Skeletal muscle cell (primary cell): ENCODE measurements at regions not wholly inside any gene's neighbourhood (a gene's known extent, or its start where the extent isn't known, plus 50 kb on each side); places are given as distances from the start of the nearest gene placed in this dataset.

Source experiments
- DNase-seq: peaks from one replicate; pipeline ENCODE4 v3.0.0-alpha.2; 2010; ENCODE audit warnings: low read depth
- H3K4me3 ChIP-seq: 2 replicates; pipeline ENCODE4 v1.5.1; 2011; ENCODE audit warnings: low read depth, mild to moderate bottlenecking, control low read depth, low read length, moderate library complexity

DNA sequence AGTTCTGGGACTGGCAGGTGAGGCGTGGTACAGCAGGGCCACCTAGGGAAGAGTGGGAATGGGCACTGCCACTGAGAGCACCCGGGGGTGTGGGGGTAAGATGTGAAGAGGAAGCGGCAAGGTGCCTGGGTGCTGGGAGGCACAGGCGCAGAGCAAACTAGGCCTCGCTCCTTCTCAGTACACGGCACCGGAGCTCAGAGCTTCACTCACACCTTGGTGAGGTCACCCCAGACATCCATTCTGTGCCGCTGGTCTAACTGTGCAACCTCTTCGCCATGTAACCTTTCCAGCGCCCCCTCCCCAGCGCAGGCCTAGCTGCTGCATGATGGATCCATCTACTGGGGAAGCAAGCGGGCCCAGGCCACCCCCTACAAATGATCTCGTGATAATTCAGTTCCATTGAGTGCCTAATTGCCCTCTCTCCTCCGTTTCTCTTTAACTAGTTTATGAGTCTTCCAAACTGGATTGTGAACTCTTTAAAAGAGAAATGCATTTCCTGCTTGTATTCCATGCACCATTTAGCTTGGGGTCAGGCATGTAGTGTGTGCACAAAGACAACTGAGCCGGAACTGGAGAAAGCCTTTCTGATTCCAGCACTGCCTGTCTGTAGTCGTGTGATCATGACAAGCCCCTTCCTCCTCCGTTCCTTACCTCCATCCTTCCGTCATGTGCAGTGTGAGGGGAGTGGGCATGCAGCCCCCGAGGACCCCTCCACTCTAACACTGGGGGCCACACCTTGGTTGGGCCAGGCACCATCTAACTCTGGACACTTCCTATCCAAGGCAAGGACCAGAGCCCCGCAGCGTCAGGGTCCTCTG is 1475.2 kb downstream of the TBC1D22A start:
- DNase-seq, result no peak
- no peak overlapping the region for H3K4me3 ChIP-seq

DNA sequence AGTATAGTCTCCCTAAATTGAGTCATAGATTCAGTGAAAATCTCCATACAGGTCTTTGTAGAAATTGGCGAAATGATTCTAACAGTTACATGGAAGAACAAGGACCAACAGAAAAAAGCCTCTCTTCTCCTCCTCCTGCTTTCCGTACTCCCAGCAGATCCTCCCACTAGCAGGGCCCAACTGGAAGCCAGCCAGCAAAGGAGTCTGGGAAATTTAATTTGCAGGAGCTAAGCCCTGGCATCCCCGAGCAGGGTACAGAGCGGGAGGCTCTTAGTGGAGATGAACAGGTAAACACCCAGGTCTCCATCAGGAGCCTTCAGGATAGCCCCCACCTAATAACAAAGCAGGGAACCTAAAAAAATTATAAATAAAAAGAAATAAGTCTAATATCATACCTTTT is 1473.8 kb downstream of the TBC1D22A start:
- no peak overlapping the region for H3K4me3 ChIP-seq
- no peak for DNase-seq

DNA sequence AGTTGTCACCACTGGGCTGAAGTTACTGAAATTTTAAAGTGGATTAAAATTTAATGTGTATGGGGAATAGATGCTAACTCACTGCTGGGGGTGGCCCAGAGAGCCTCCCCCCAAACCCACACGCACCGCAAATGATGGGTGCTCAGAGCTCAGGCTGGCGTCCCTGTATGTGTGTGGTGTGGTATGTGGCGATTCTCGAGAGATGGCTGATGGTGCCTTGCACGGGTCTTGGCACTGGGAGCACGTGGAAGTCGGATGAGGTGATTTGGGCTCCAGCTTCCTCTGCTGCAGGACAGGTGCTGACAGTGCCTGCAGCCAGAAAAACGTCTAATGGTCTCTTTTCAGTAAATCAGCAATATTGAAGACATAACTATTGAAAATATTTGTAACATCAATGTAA is 1473.3 kb downstream of the TBC1D22A start:
- DNase-seq, result no peak
- no peak overlapping the region for H3K4me3 ChIP-seq

DNA sequence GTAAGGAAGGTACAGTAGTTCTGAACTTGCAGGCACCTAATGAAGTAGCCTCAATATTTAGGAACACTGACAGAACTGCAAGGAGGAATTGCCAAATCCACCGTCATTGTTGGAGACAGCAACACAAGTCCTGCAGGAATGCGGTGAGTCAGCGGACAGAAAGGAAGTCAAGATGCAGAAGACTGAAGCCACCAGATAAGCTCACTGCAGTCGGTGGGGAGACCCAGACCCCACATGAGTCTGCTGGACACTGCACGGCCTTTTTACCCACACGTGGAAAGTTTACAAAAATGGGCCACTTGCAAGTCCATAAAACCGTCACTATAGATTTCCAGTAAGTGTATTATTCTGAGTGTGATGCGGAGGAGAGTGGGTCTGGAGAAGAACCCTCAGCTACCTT is 1471.6 kb downstream of the TBC1D22A start:
- DNase-seq, result no peak
- no peak overlapping the region for H3K4me3 ChIP-seq

DNA sequence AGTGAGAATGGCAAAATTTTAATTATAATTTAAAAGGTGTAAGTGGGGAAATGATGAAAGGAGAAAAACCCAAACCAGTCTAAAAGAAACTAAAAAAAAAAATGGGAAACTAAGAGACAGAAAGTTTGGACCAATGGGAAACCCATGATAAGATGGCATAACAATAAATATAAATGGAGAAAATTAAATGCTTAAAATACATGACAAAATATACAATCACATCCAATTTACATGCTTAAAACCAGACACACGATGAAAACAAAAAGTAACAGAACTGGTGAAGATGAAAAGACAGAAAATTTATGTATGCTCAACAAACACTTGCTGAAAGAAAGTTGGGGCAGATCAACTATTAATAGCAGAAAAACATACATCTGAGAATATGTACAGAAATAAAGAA is 1471.1 kb downstream of the TBC1D22A start:
- DNase-seq, result no peak

DNA sequence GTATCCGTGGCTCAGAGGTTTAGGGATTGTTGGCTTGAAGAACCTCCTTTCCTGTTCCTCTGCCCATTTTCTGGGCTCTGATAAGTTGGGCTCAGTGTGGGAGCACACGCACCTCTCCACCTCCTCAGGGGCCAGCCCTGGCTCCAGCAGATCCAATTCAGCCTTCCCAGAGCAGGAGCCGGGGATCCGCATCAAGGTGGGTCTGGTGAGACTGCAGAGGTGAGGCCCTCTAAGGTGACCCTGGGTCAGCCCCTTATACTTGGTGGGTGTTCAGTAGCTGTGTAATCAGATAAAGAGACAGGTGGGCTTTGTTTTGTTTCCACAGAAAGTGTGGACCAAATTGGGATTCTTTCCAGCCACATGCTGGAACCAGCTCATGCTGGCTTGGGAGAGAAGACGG is 1466.0 kb downstream of the TBC1D22A start:
- DNase-seq, result no peak
- no peak overlapping the region for H3K4me3 ChIP-seq

More for the DNA sequence above, 1471.1 kb downstream of the TBC1D22A start:
- H3K4me3 ChIP-seq, result no peak overlapping the region

DNA sequence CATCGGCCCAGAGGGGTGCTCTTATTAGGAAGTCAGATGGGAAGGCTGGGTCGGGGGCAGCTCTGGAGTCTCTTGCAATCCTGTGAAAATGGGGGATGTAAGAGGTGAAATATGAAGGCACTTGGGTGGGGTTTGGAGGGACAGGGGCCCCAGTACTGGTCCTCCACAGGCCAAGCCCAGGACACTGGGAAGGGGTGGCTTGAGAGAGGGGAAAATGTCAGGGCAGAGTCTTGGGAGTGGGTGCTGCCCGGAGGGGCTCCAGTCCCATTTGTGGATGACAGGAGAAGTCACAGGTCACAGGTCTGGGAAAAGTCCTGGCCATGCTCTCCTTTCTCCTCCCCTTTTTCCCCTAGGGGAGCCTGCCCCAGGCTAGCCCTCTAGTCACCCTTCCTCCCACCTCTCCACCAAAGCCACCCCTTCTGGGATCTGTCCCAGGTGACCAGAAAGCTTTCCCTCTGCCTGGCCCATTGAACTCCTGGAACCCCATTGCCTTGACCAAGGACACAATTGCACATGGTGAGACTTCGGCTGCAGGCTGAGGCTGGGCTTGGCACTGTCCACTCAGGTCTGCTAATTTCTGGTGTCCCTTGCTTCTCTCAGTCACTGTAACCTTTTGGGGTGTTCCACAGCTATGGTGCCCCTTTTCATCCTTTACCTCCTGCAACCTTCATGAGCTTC is 1465.0 kb downstream of the TBC1D22A start:
- no peak for DNase-seq
- H3K4me3 ChIP-seq, result no peak overlapping the region

DNA sequence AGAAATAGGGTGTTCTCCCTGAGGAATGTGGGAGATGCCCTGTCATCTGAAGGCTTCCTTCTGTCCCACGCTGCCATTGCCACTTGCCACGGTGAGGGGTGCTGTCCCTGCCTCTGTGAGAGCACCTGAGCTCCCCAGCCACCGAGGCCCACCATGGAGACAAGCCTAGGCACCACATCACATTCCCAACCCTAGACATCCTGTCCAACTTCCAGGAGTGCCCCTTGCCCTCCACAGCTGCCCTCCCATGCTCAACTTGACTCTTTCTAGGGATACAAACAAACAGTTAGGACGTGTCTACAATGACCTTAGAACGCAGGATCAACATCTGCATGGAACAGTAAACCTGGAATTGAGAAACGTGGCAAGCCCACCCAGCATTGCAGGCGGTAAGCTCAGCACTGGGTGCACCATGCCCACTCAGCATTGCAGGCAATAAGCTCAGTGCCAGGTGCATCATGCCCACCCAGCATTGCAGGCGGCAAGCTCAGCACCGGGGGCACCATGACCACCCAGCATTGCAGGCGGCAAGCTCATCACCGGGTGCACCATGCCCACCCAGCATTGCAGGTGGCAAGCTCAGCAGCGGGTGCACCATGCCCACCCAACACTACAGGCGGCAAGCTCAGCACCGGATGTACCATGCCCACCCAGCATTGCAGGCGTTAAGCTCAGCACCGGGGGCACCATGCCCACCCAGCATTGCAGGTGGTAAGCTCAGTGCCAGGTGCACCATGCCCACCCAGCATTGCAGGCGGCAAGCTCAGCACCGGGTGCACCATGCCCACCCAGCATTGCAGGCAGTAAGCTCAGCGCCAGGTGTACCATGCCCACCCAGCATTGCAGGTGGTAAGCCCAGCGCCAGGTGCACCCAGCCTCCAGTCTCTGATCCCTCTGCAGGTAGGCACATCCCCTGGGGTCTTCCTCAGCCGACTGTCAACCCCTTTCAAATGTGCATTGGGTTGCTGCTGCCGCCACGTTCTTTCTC is 1463.9 kb downstream of the TBC1D22A start:
- no peak for DNase-seq
- H3K4me3 ChIP-seq, result no peak overlapping the region

DNA sequence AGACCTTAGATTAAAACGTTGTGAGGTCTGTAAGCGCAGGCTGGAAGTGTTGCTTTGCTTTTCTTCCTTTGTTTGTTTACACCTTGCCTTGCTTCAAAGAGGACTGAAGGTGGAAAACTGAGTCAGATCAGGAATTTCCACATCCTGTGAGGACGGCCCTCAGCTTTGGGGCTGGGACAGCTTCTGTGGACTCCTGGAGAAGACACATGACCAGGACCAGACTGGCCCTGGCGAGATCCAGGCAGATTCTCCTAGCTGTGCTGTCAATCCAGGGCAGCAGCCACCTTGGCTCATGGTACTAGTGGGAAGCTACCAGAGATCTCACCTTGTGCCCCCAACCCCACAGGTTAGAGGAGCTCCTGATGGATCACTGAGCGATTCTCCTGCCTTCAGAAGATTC is 1461.9 kb downstream of the TBC1D22A start:
- H3K4me3 ChIP-seq, result no peak overlapping the region
- DNase-seq, result no peak

DNA sequence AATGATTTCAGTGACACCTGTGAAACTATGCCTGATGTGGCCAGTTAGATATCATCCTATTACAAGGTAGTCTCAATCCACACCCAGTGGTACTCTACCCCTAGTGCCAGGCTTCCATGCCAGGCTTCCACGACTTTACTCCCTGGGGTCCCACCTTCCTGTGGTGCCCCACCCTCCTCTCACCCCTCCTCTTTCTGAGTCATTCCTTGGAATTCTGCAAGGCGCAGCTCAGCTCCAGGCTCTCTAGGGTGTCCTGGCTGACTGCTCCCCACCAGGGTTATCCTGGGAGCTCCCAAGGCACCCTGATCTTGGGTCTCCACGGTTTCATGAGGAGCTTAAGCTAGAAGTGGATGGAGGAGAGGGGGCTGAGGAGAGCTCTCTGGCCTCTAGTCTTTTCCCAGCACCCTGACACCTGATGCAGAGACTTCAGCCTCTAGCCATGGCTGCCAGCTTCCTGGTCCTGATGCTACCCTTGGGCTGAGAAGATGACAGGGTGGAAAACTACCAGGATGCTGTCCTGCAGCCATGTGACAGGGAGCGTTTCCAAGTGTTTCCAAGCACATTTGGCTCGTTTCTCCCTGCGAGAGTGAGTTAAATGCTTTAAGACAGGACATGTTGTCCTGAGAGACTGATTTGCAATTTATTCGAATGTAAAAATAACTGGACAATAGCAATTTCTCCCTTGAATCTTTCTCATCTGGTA is 1461.2 kb downstream of the TBC1D22A start:
- no peak overlapping the region for H3K4me3 ChIP-seq
- DNase-seq, result no peak

DNA sequence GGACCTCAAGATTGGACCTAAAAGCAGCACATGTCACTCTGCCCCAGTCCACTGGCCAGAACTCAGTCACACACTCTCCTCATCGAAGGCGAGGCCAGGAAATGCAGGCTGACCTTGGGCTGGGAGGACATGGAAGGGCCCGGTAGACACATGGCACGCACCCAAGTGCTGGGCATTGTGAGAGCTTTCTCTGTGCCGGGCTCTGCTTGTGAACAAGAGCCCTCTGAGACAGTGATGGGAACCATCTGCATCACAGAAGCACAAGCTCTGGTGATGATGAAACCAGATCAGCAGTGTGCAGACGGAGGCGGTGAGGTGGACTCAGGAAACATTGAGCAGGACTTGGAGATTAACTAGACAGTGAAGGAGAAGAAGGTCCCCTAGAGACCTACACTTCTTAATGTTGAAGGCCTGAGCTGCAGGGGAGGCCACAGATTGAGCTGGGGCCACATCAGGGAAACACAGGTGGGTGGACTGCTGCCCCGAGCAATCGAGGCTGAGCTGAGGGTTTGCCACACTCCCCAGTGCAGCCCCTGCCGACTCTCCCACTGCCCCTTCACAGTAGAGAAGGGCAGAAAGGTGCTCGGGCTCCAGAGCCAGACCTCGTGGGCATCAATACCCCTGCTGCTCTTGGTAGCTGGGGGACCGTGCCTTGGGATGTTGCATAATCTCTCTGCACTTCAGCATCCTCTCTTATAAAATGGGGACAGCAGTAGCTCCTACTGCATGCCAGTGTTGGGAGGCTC is 1460.5 kb downstream of the TBC1D22A start:
- no peak for DNase-seq
- H3K4me3 ChIP-seq, result no peak overlapping the region

DNA sequence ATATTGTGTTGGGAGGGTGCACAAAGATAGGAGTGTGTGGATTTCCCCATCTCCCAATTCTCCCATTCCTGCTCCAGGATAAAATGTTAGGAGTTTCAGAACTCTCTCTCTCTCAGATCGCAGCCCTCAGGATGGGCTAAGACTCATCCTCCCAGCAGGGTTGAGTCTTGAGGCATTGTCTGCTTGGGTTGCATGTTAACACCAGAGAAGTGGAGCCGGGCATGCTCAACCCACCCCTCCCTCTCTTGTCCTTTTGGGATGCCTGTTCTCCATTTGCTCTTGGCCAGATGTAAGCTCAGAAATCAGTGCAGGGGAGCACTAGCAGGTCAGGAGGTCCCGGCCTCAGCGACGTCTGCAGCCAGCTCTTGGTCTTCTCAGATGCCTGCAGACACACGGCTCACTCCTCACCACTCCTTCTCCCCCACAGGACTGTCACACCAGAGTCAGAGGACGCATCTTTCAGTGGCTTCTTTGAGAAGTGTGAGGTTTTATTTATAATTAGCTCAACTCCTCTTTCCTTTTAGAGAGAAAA is 1456.5 kb downstream of the TBC1D22A start:
- H3K4me3 ChIP-seq, result no peak overlapping the region
- DNase-seq, result no peak

DNA sequence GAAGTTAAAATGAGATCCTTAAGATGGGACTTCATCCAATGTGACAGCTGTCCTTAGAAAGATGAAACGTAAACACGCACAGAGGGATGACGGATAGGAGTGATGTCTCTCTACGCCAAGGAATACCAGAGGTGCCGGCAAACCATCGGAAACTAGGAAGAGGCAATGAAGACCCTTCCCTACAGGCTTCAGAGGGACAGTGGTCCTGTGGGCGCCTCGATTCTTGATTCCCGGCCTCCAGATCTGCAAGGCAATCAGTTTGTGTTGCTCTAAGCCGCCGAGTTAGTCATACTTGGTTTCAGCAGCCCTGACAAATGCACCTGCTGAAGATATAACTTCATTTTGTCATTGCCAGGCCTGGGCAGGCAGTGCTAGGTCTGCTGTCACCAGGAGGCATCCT is 1455.1 kb downstream of the TBC1D22A start:
- no peak for DNase-seq
- H3K4me3 ChIP-seq, result no peak overlapping the region

DNA sequence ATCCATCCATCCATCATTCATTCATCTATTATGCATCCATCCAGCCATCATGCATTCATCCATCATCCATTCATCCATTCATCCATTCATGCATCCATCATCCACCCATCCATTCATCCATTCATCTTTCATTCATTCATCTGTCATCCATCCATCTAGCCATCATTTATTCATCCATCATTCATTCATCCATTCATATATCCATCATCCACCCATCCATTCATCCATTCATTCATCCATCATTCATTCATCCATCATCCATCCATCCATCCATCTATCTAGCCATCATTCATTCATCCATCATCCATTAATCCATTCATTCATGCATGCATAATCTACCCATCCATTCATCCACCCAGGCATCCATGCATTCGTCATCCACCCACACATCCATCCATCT is 1450.3 kb downstream of the TBC1D22A start:
- no peak overlapping the region for H3K4me3 ChIP-seq

DNA sequence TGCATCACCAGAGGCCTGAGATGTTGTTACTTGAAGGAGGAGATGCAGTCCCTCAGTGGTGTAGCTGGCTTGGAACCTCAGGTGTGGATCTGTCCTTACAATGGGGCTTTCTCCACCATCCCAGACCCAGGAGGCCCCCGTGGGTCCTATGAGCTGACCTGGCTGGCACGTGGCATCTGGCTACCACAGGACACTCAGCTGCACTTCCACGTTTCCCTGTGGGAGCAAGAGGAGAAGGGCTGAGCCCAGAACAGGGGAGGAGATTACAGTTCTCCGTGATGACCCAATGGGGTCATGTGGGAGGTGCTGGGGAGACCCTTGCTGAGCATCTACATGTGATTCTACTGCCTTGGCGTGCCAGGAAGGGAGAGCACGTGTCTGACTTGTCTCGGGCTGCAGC is 1448.4 kb downstream of the TBC1D22A start:
- no peak overlapping the region for H3K4me3 ChIP-seq
- DNase-seq, result no peak

More for the DNA sequence above, 1450.3 kb downstream of the TBC1D22A start:
- DNase-seq, result no peak

DNA sequence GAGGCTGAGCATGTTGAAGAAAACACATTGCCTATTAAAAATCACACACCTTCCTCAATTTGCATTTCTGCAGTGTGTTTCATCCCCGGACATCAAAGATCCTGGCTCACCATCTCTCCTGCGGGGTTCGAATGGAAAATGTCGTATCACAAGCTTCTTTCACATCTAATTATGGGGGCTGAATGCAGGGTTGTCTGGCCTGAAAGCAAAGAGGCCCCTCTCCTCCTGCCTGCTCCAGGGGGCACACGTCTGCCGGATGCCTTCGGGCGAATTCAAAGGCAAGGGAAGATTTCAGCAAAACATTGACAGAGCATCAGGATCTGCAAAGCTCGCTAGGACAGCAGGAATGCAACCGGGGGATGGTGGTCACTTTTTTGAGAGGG is 1447.7 kb downstream of the TBC1D22A start:
- no peak for DNase-seq

DNA sequence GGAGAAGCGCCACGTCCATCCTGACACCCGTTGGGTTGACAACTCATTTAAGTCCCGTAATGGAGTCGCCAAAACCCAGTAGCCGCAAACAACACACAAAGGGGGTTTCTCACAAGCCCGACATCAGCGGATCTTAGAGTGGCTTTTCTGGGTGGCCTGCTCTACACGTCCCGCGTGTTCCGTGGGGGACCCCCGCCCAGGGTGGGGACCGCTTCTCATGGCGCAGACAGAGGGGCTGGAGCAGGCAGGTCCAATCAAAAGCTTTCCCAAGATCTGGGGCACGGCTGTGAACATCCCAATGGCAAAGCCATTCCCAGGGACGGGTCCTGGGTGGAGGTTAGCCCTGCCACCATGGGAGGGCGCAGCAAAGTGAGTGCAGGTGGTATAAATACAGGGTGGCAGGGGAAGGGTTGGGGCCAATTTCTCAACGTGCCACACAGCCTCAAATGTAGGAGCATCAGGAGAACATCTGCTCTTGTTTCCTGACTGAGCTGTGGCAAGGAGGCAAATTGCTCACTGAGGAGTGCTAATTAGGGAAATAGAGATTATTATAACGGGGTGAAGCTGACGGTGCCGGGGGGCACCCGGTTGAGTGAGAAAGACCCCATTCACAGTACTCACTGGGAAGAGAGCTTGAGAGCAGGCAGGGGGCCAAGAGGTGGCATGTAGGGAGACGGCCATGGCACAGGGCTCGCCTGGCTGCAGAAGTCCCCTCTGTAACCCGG is 1447.2 kb downstream of the TBC1D22A start:
- no peak for DNase-seq
- no peak overlapping the region for H3K4me3 ChIP-seq

More for the DNA sequence above, 1447.7 kb downstream of the TBC1D22A start:
- no peak overlapping the region for H3K4me3 ChIP-seq

DNA sequence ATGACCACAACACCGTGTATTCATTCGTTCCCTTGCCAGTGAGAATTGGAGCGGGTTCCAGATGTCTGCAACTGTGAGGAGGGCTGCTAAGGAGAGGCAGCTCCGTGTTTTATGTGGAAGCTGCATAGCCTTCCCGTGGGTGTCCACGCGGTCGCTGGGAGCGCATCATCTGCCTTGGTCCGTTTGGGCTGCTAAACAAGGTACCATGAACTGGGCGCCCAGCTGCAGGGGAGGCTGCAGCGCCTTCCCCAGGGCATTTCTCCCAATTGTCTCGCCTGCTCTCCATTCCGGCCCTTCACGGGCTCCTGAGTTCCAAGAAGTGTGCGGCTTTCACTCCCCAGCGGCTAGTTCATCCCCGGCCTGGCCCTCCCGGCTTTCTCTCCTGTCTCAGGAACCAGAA is 1446.4 kb downstream of the TBC1D22A start:
- DNase-seq, result no peak

More for the DNA sequence above, 1446.4 kb downstream of the TBC1D22A start:
- no peak overlapping the region for H3K4me3 ChIP-seq
